Lung (tissue), 11 donors: ENCODE measurements at regions not wholly inside any gene's neighbourhood (a gene's known extent, or its start where the extent isn't known, plus 50 kb on each side); places are given as distances from the start of the nearest gene placed in this dataset.

Source experiments
- ATAC-seq: fragments of 200-7000 bp; cut with Tn5 transposase; one replicate; pipeline ENCODE4 v1.9.1; 2020; ENCODE audit warnings: moderate number of reproducible peaks; ENCODE audit not compliant: insufficient read depth, low FRiP score
- DNase-seq, 3 donors: peaks; one replicate each; pipeline ENCODE4 v3.0.0-alpha.2; 2013 to 2017
- H3K27ac ChIP-seq, 2 donors: one replicate each; pipeline ENCODE4 v1.5.1; 2013; ENCODE audit warnings: mild to moderate bottlenecking in 2 of 2, moderate library complexity in 2 of 2, control low read depth in 1 of 2, inconsistent platforms in 1 of 2, low read depth in 1 of 2, low read length in 1 of 2
- H3K27me3 ChIP-seq, 3 donors: one replicate each; pipeline ENCODE4 v1.5.1; 2013; ENCODE audit warnings: low read length in 2 of 3; ENCODE audit not compliant: control insufficient read depth in 3 of 3, insufficient read depth in 3 of 3
- H3K36me3 ChIP-seq, 4 donors: one replicate each; pipeline ENCODE4 v1.5.1; 2013; ENCODE audit warnings: low read length in 4 of 4, mild to moderate bottlenecking in 1 of 4, moderate library complexity in 1 of 4; ENCODE audit not compliant: control insufficient read depth in 4 of 4, insufficient read depth in 4 of 4
- H3K4me1 ChIP-seq, 5 donors: one replicate each; pipeline ENCODE4 v1.5.1; 2013; ENCODE audit warnings: low read length in 5 of 5, mild to moderate bottlenecking in 2 of 5, moderate library complexity in 1 of 5; ENCODE audit not compliant: control insufficient read depth in 5 of 5, insufficient read depth in 5 of 5
- H3K4me3 ChIP-seq: one replicate; pipeline ENCODE4 v1.5.1; 2013; ENCODE audit warnings: mild to moderate bottlenecking, control low read depth, moderate library complexity
- H3K9ac ChIP-seq, 2 donors: one replicate each; pipeline ENCODE4 v1.5.1; 2013; ENCODE audit warnings: low read length in 2 of 2, control low read depth in 1 of 2; ENCODE audit not compliant: insufficient read depth in 1 of 2
- H3K9me3 ChIP-seq, 4 donors: one replicate each; pipeline ENCODE4 v1.5.1; 2013; ENCODE audit warnings: low read length in 3 of 4, mild to moderate bottlenecking in 1 of 4, moderate library complexity in 1 of 4; ENCODE audit not compliant: control insufficient read depth in 4 of 4, insufficient read depth in 3 of 4
- CTCF ChIP-seq: IDR thresholded peaks from 2 replicates; pipeline ENCODE4 v1.5.1; 2012; ENCODE audit warnings: mild to moderate bottlenecking; ENCODE audit errors: control extremely low read depth, extremely low read depth
- WGBS, 2 donors: extraction: QIAGEN DNeasy Blood & Tissue Kit; methylation state at CpG; one replicate each; pipeline ENCODE4 v1.1.7; 2013; 5-methylcytosine and 5-hydroxymethylcytosine counted together
- donor health status: control.
- donor health status: control.
- donor health status: Bipolar disorder and iron deficiency.
- donor health status: healthy.
- donor health status: DM: yes; HTN: yes; CAD: no.

GRCh38 chr9:135240871-135241311, 153.4 kb downstream of the OLFM1 start:
- ATAC-seq (no peak), DNase-seq (no peak)
- H3K4me1 ChIP-seq: peaks cover 0 to 1% (median 0%) of the 10 kb centered on the region in 5 donors

GRCh38 chr9:135241381-135242048, 154.0 kb downstream of the OLFM1 start:
- Histone ChIP-seq H3K27ac (no peak overlapping the region), H3K4me3 (no peak overlapping the region), H3K9ac (no peak overlapping the region), H3K9me3 (no peaks in the 10 kb centered on the region), H3K27me3 (no peaks in the 10 kb centered on the region), H3K36me3 (no peaks in the 10 kb centered on the region), H3K4me1 (peaks cover 0 to 3% (median 0%) of the 10 kb centered on the region in 5 donors)
- no peak for TF ChIP-seq CTCF
- 71 to 80% methylated on average over 19 of the region's 19 CpGs for WGBS, 2 donors
- DNase-seq (no peak), ATAC-seq (no peak)

More at GRCh38 chr9:135240871-135241311, 153.4 kb downstream of the OLFM1 start:
- H3K27ac ChIP-seq: no peak overlapping the region
- no peaks in the 10 kb centered on the region for H3K27me3 ChIP-seq
- no peak overlapping the region for H3K4me3 ChIP-seq
- no peaks in the 10 kb centered on the region for H3K9me3 ChIP-seq
- H3K36me3 ChIP-seq: no peaks in the 10 kb centered on the region
- no peak overlapping the region for H3K9ac ChIP-seq
- TF ChIP-seq CTCF: no peak
- WGBS, 2 donors: 92 to 94% methylated on average over 11 of the region's 11 CpGs

GRCh38 chr9:135242049-135242396, 154.6 kb downstream of the OLFM1 start:
- Histone ChIP-seq H3K9ac (no peak overlapping the region), H3K9me3 (no peaks in the 10 kb centered on the region), H3K36me3 (no peaks in the 10 kb centered on the region), H3K27ac (no peak overlapping the region), H3K4me3 (no peak overlapping the region), H3K4me1 (peaks cover 0 to 4% (median under 1%) of the 10 kb centered on the region in 5 donors), H3K27me3 (no peaks in the 10 kb centered on the region)
- 73 to 85% methylated on average over 9 of the region's 9 CpGs for WGBS, 2 donors
- ATAC-seq (no peak), DNase-seq (no peak)
- no peak for TF ChIP-seq CTCF

DNA sequence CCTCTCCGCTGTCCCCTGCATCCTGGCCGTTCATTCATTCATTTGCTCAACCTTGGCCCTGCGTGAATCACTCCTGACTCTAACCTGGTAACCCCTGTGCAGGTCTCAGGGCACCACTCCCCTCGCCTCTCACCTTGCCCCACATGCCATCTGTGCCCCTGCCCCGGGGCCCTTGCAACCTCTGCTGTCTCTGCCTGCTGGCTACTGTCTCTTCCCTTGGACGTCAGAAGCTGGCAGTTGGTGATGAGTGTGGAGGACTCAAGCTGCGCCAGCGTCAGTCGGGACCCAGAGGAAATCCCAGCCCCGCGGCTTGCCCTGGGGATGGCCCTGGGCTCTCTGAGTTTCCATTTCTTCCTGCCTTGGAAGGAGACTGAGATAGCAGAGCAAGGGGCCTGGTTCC, 154.9 kb downstream of the OLFM1 start:
- no peak overlapping the region for H3K9ac ChIP-seq
- TF ChIP-seq CTCF: no peak
- H3K4me1 ChIP-seq: peaks cover 0 to 4% (median 3%) of the 10 kb centered on the region in 5 donors
- H3K4me3 ChIP-seq: no peak overlapping the region
- H3K27ac ChIP-seq: no peak overlapping the region
- DNase-seq: no peak
- ATAC-seq: no peak
- H3K36me3 ChIP-seq: no peaks in the 10 kb centered on the region
- no peaks in the 10 kb centered on the region for H3K27me3 ChIP-seq
- no peaks in the 10 kb centered on the region for H3K9me3 ChIP-seq
- WGBS, 2 donors: 73 to 78% methylated on average over 11 of the region's 11 CpGs
